H9 (cell line): ENCODE measurements at regions not wholly inside any gene's neighbourhood (a gene's known extent, or its start where the extent isn't known, plus 50 kb on each side); places are given as distances from the start of the nearest gene placed in this dataset.

Source experiments
- DNase-seq: peaks from one replicate; pipeline ENCODE4 v3.0.0-alpha.2; 2017
- H2AFZ ChIP-seq: one replicate; pipeline ENCODE4 v1.6.1; 2013; ENCODE audit warnings: mild to moderate bottlenecking, low read length, control low read depth, moderate library complexity
- H2AK5ac ChIP-seq: 2 replicates; pipeline ENCODE4 v1.6.1; 2013; ENCODE audit warnings: low read length, control low read depth, mixed read lengths; ENCODE audit not compliant: insufficient read length
- H2BK120ac ChIP-seq: one replicate; pipeline ENCODE4 v1.6.1; 2013; ENCODE audit warnings: low read depth, mild to moderate bottlenecking, low read length, control low read depth, inconsistent platforms; ENCODE audit not compliant: poor library complexity, severe bottlenecking
- H2BK12ac ChIP-seq: 2 replicates; pipeline ENCODE4 v1.6.1; 2013; ENCODE audit warnings: low read length, control low read depth, mixed read lengths, low read depth; ENCODE audit not compliant: insufficient read length
- H2BK15ac ChIP-seq: 2 replicates; pipeline ENCODE4 v1.6.1; 2013; ENCODE audit warnings: low read depth, low read length, control low read depth
- H2BK20ac ChIP-seq: one replicate; pipeline ENCODE4 v1.6.1; 2013; ENCODE audit warnings: low read depth, mild to moderate bottlenecking, low read length, control low read depth, inconsistent platforms; ENCODE audit not compliant: poor library complexity, severe bottlenecking
- H2BK5ac ChIP-seq: 2 replicates; pipeline ENCODE4 v1.6.1; 2013; ENCODE audit warnings: low read length, control low read depth, mixed read lengths; ENCODE audit not compliant: insufficient read length
- H3K14ac ChIP-seq: 2 replicates; pipeline ENCODE4 v1.6.1; 2013; ENCODE audit warnings: low read length, control low read depth; ENCODE audit not compliant: insufficient read depth
- H3K18ac ChIP-seq: 2 replicates; pipeline ENCODE4 v1.6.1; 2013; ENCODE audit warnings: low read depth, mild to moderate bottlenecking, mixed read lengths, low read length, control low read depth; ENCODE audit not compliant: insufficient read length
- H3K23ac ChIP-seq: 2 replicates; pipeline ENCODE4 v1.6.1; 2013; ENCODE audit warnings: low read length, control low read depth, mixed read lengths, low read depth; ENCODE audit not compliant: insufficient read length
- H3K23me2 ChIP-seq: 2 replicates; pipeline ENCODE4 v1.6.1; 2013; ENCODE audit warnings: low read depth, mild to moderate bottlenecking, mixed read lengths, low read length, control low read depth; ENCODE audit not compliant: insufficient read length, poor library complexity, severe bottlenecking
- H3K27ac ChIP-seq: 2 replicates; pipeline ENCODE4 v1.5.1; 2013; ENCODE audit warnings: low read length, control low read depth, mixed read lengths, low read depth; ENCODE audit not compliant: insufficient read length
- H3K27me3 ChIP-seq: 2 replicates; pipeline ENCODE4 v1.6.1; 2013; ENCODE audit warnings: low read length, control low read depth, inconsistent platforms; ENCODE audit not compliant: insufficient read depth
- H3K4ac ChIP-seq: 2 replicates; pipeline ENCODE4 v1.6.1; 2013; ENCODE audit warnings: low read depth, mild to moderate bottlenecking, control low read depth, inconsistent platforms, low read length, moderate library complexity
- H3K4me1 ChIP-seq: 2 replicates; pipeline ENCODE4 v1.6.1; 2013; ENCODE audit warnings: low read length, control low read depth, inconsistent platforms; ENCODE audit not compliant: insufficient read depth
- H3K4me2 ChIP-seq: 2 replicates; pipeline ENCODE4 v1.6.1; 2013; ENCODE audit warnings: low read length, control low read depth, mixed read lengths; ENCODE audit not compliant: insufficient read length, insufficient read depth
- H3K56ac ChIP-seq: 2 replicates; pipeline ENCODE4 v1.6.1; 2013; ENCODE audit warnings: low read depth, mild to moderate bottlenecking, mixed read lengths, low read length, control low read depth; ENCODE audit not compliant: insufficient read length
- H3K79me1 ChIP-seq: 2 replicates; pipeline ENCODE4 v1.6.1; 2013; ENCODE audit warnings: low read depth, mild to moderate bottlenecking, moderate library complexity, low read length, control low read depth, inconsistent platforms; ENCODE audit not compliant: insufficient read depth, poor library complexity, severe bottlenecking
- H3K79me2 ChIP-seq: 2 replicates; pipeline ENCODE4 v1.6.1; 2013; ENCODE audit warnings: low read length, control low read depth, inconsistent platforms; ENCODE audit not compliant: insufficient read depth
- H3K9ac ChIP-seq: 2 replicates; pipeline ENCODE4 v1.6.1; 2013; ENCODE audit warnings: low read length, control low read depth, mixed read lengths; ENCODE audit not compliant: insufficient read length; ENCODE audit errors: extremely low read depth
- H3K9me3 ChIP-seq: one replicate; pipeline ENCODE4 v1.6.1; 2013; ENCODE audit warnings: low read depth, low read length, inconsistent platforms; ENCODE audit not compliant: control insufficient read depth
- H3T11ph ChIP-seq: one replicate; pipeline ENCODE4 v1.6.1; 2013; ENCODE audit warnings: mild to moderate bottlenecking, low read length, control low read depth, inconsistent platforms
- H4K20me1 ChIP-seq: one replicate; pipeline ENCODE4 v1.6.1; 2013; ENCODE audit not compliant: control insufficient read depth, insufficient read length, insufficient read depth
- H4K5ac ChIP-seq: 2 replicates; pipeline ENCODE4 v1.6.1; 2013; ENCODE audit warnings: low read depth, mild to moderate bottlenecking, mixed read lengths, low read length, control low read depth; ENCODE audit not compliant: insufficient read length
- H4K8ac ChIP-seq: replicated peaks from 2 replicates; pipeline ENCODE4 v1.6.1; 2013; ENCODE audit warnings: low read length, control low read depth, mixed read lengths, low read depth; ENCODE audit not compliant: insufficient read length
- H4K91ac ChIP-seq: 2 replicates; pipeline ENCODE4 v1.6.1; 2013; ENCODE audit warnings: low read depth, mild to moderate bottlenecking, moderate library complexity, mixed read lengths, low read length, control low read depth; ENCODE audit not compliant: insufficient read length
- H3K27ac Mint-ChIP-seq, 3 experiments: 2 replicates in 2 of 3; 3 replicates in 1 of 3; pipeline ENCODE4 v1.8.0; 2020 to 2021; ENCODE audit warnings: mixed read lengths in 3 of 3, mild to moderate bottlenecking in 1 of 3, moderate library complexity in 1 of 3
- H3K27me3 Mint-ChIP-seq: 2 replicates; pipeline ENCODE4 v1.8.0; 2021; ENCODE audit warnings: low read depth, mild to moderate bottlenecking, moderate library complexity, mixed read lengths
- H3K36me3 Mint-ChIP-seq, 3 experiments: 2 replicates in 2 of 3; 3 replicates in 1 of 3; pipeline ENCODE4 v1.8.0; 2020 to 2021; ENCODE audit warnings: low read depth in 3 of 3, mixed read lengths in 3 of 3; ENCODE audit not compliant: insufficient read depth in 1 of 3
- H3K4me1 Mint-ChIP-seq, 2 experiments: 2 replicates each; pipeline ENCODE4 v1.8.0; 2020; ENCODE audit warnings: mixed read lengths in 2 of 2
- H3K4me3 Mint-ChIP-seq, 2 experiments: 2 replicates in 1 of 2; 3 replicates in 1 of 2; pipeline ENCODE4 v1.8.0; 2020 to 2021; ENCODE audit warnings: mild to moderate bottlenecking in 2 of 2, mixed read lengths in 2 of 2, moderate library complexity in 1 of 2
- H3K9me3 Mint-ChIP-seq, 2 experiments: 2 replicates in 1 of 2; 3 replicates in 1 of 2; pipeline ENCODE4 v1.8.0; 2020; ENCODE audit warnings: mild to moderate bottlenecking in 2 of 2, mixed read lengths in 2 of 2, moderate library complexity in 1 of 2
- WGBS: extraction: QIAGEN DNeasy Blood & Tissue Kit; methylation state at CpG from one replicate; pipeline ENCODE4 v1.1.7; 2013; ENCODE audit warnings: missing lambda C conversion rate, low lambda C conversion rate, mixed read lengths; ENCODE audit not compliant: insufficient read length; ENCODE audit errors: extremely low coverage; 5-methylcytosine and 5-hydroxymethylcytosine counted together
- TF ChIP-seq, protein P1 (sequence below): fragments of 200-600 bp; sonication (generic); conservative IDR thresholded peaks from 3 replicates; pipeline ENCODE4 v1.8.0; 2021; ENCODE audit warnings: antibody characterized with exemption, mild to moderate bottlenecking

DNA sequence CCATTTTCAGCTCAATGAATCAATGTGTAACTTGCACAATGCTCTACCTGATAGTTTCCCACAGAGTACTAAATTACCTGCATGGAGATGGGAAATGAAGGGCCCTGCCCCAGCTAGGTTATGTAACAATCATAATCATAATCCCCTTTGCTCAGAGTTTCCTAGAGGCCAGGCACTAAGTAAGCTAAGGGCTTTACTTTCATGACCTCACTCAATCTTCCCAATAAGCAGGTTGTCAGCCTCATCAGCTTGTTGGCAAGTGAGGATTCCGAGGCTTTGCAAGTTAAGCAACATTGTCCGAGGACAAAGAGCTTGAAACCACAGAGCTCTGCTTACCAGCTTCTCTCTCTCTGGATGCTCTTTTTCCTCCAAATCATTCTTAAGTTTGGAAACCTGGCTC lies 64.1 kb upstream of the NTPCR start:
- no peak overlapping the region for H2BK15ac ChIP-seq
- H4K5ac ChIP-seq = no peak overlapping the region
- H2BK20ac ChIP-seq = no peak overlapping the region
- Mint-ChIP-seq H3K4me3 (no peak overlapping the region), H3K27ac (no peak overlapping the region), H3K36me3 (no peaks in the 10 kb centered on the region), H3K4me1 (0 out of 4 replicates have a peak, but pooled peaks cover 0 to 6% of the 10 kb centered on the region in 2 experiments), H3K27me3 (peaks cover 5% of the 10 kb centered on the region), H3K9me3 (no peaks in the 10 kb centered on the region)
- H3K14ac ChIP-seq = no peak overlapping the region
- H3K4me1 ChIP-seq = no peaks in the 10 kb centered on the region
- no peaks in the 10 kb centered on the region for H3K9me3 ChIP-seq
- H4K91ac ChIP-seq = no peak overlapping the region
- H4K8ac ChIP-seq = no peak overlapping the region
- WGBS = no CpG with 5 or more reads among the region's 2 CpGs
- no peaks in the 10 kb centered on the region for H3K23me2 ChIP-seq
- no peak for DNase-seq
- no peak overlapping the region for H3K18ac ChIP-seq
- H3K79me1 ChIP-seq = no peaks in the 10 kb centered on the region
- H3K79me2 ChIP-seq = no peaks in the 10 kb centered on the region
- no peak overlapping the region for H2AFZ ChIP-seq
- TF ChIP-seq, protein P1, sequence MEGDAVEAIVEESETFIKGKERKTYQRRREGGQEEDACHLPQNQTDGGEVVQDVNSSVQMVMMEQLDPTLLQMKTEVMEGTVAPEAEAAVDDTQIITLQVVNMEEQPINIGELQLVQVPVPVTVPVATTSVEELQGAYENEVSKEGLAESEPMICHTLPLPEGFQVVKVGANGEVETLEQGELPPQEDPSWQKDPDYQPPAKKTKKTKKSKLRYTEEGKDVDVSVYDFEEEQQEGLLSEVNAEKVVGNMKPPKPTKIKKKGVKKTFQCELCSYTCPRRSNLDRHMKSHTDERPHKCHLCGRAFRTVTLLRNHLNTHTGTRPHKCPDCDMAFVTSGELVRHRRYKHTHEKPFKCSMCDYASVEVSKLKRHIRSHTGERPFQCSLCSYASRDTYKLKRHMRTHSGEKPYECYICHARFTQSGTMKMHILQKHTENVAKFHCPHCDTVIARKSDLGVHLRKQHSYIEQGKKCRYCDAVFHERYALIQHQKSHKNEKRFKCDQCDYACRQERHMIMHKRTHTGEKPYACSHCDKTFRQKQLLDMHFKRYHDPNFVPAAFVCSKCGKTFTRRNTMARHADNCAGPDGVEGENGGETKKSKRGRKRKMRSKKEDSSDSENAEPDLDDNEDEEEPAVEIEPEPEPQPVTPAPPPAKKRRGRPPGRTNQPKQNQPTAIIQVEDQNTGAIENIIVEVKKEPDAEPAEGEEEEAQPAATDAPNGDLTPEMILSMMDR = no peak
- no peak overlapping the region for H3K9ac ChIP-seq
- H3K4ac ChIP-seq = no peak overlapping the region
- H3K27ac ChIP-seq = no peak overlapping the region
- H4K20me1 ChIP-seq = no peaks in the 10 kb centered on the region
- no peaks in the 10 kb centered on the region for H3K27me3 ChIP-seq
- H3K56ac ChIP-seq = no peak overlapping the region
- H2BK5ac ChIP-seq = no peak overlapping the region
- H2BK120ac ChIP-seq = no peak overlapping the region
- no peak overlapping the region for H2BK12ac ChIP-seq
- no peak overlapping the region for H2AK5ac ChIP-seq
- H3T11ph ChIP-seq = no peak overlapping the region
- H3K23ac ChIP-seq = no peak overlapping the region
- H3K4me2 ChIP-seq = no peak overlapping the region
